Esophagus squamous epithelium (tissue), 5 donors: ENCODE measurements at regions not wholly inside any gene's neighbourhood (a gene's known extent, or its start where the extent isn't known, plus 50 kb on each side); places are given as distances from the start of the nearest gene placed in this dataset.

Experiments used
- DNase-seq: peaks from one replicate; lab custom pipeline; 2025; lab: John Stamatoyannopoulos, UW
- H3K27ac ChIP-seq, 4 donors: fragments of 200-600 bp; sonication (generic); one replicate each; pipeline ENCODE4 v1.5.1; 2016 to 2019; ENCODE audit warnings: mild to moderate bottlenecking in 1 of 4
- H3K27me3 ChIP-seq, 4 donors: fragments of 200-600 bp; sonication (generic); 1 replicate in 3 of 4; 2 replicates in 1 of 4; pipeline versions ENCODE4 v1.5.1 to v1.6.0; 2017 to 2021; ENCODE audit warnings: antibody characterized with exemption in 1 of 4
- H3K36me3 ChIP-seq, 3 donors: fragments of 200-600 bp; sonication (generic); one replicate each; pipeline ENCODE4 v1.5.1; 2016 to 2019
- H3K4me1 ChIP-seq, 3 donors: fragments of 200-600 bp; sonication (generic); one replicate each; pipeline ENCODE4 v1.5.1; 2017 to 2019
- H3K4me3 ChIP-seq, 4 donors: fragments of 200-600 bp; sonication (generic); 1 replicate in 3 of 4; 2 replicates in 1 of 4; pipeline ENCODE4 v1.5.1; 2016 to 2019; ENCODE audit warnings: mild to moderate bottlenecking in 2 of 4, moderate library complexity in 1 of 4
- H3K9me3 ChIP-seq, 3 donors: fragments of 200-600 bp; sonication (generic); one replicate each; pipeline ENCODE4 v1.5.1; 2016 to 2019
- CTCF ChIP-seq, 6 experiments: fragments of 450-650 bp in 4 of 6; fragments of 200-600 bp in 2 of 6; sonication (generic) in 2 of 6; IDR thresholded peaks; one replicate each; pipeline ENCODE4 v1.5.1; 2016 to 2019; ENCODE audit warnings: antibody characterized with exemption in 6 of 6, mild to moderate bottlenecking in 4 of 6, moderate library complexity in 4 of 6
- POLR2A ChIP-seq, 4 donors: fragments of 450-650 bp; IDR thresholded peaks; one replicate each; pipeline ENCODE4 v1.6.1; 2017; ENCODE audit warnings: antibody characterized with exemption in 4 of 4, mild to moderate bottlenecking in 4 of 4, moderate library complexity in 3 of 4
- WGBS, 2 donors: methylation state at CpG; one replicate each; pipeline ENCODE4 v1.1.5; 2018; 5-methylcytosine and 5-hydroxymethylcytosine counted together
- intact Hi-C: fragments of 100-400 bp; cut with DNase I; formaldehyde crosslinking; loops from one replicate; pipeline ENCODE4 v1.15.0; 2022
- donor health status: DM: yes; HTN: yes; CAD: no.

DNA sequence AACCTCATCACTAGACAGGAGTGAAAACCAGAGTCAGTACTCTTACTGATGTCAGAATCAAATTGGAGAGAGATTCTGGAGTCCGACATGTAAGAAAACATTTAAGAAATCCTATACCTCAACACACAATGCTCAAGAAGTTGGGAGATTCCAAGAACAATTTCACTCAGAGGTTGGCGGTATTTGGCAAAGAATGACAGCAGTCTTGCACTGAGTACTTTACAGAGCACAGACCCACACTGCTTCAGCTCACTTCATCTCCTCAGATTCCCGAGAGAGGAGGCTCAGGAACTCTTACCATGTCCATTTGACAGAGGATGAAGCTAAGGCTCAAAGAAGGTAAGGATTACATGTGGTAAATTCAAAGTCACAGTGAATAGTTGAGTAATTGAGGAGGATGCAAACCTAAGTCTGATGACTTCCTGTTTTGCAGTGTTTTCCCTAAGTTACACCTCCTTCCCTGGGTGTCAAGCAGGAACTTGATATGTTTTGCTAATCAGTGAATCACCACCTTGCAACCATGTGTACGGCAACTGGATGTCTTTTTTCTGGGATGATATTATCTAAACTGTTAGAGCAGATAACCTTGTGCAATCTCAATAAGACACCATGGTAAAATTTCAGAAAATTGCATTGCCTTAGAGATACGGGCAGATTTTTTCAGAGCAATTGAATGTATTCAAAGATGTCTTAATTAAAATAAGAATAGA lies 61.3 kb upstream of the MME start:
- no peak overlapping the region for H3K27ac ChIP-seq
- intact Hi-C loops: no loop called here
- H3K36me3 ChIP-seq: no peaks in the 10 kb centered on the region
- no peak overlapping the region for H3K4me3 ChIP-seq
- no peaks in the 10 kb centered on the region for H3K27me3 ChIP-seq
- DNase-seq: no peak
- H3K4me1 ChIP-seq: no peaks in the 10 kb centered on the region
- no peaks in the 10 kb centered on the region for H3K9me3 ChIP-seq
- 67 to 68% methylated on average over 5 of the region's 5 CpGs for WGBS, 2 donors
- no peak for TF ChIP-seq POLR2A (IDR thresholded peaks at IDR 0.05)
- no peak for TF ChIP-seq CTCF (IDR thresholded peaks at IDR 0.05)

DNA sequence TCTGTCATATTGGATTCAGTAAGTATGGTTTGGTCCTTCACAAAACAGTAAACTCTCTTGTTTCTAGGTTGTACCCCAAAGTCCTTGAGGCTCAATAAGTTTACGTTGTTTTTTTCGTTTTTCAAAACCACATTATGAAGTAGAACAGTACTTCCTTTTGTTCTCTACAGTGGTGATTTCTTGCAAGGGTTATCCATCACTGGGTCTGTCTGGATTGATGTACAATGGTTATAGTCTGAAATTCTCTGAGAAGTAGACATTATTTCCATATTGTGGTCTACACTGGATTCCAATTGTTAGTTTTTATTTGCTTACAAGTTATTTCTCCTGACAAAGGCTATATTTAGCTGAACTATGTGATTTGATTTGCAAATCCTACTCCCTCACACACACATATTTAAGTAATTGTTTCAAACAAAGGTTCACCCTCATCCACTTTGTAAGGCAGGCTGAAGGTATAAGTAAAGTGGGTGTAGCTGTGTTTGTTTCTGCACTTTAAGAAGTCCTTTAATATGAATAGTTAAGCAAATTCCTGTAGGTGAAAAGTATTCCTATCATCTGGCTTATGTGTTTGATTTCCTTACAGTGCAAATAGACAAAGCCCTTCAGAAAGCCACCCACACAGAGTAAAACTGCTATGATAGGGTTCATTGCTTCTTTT lies 64.2 kb upstream of the MME start:
- Histone ChIP-seq H3K27me3 (no peaks in the 10 kb centered on the region), H3K9me3 (no peaks in the 10 kb centered on the region), H3K4me3 (no peak overlapping the region), H3K4me1 (no peaks in the 10 kb centered on the region), H3K36me3 (no peaks in the 10 kb centered on the region), H3K27ac (no peak overlapping the region)
- DNase-seq: no peak
- 38 to 43% methylated on average over 2 of the region's 2 CpGs for WGBS, 2 donors
- intact Hi-C loops: no loop called here
- TF ChIP-seq CTCF (IDR thresholded peaks at IDR 0.05) (no peak), POLR2A (IDR thresholded peaks at IDR 0.05) (no peak)

- no peak for TF ChIP-seq CTCF (IDR thresholded peaks at IDR 0.05)
- TF ChIP-seq POLR2A (IDR thresholded peaks at IDR 0.05): no peak
- no peak overlapping the region for H3K4me3 ChIP-seq
- intact Hi-C loops: no loop called here
- 78 to 79% methylated on average over 2 of the region's 2 CpGs for WGBS, 2 donors
- no peaks in the 10 kb centered on the region for H3K9me3 ChIP-seq
- no peak overlapping the region for H3K27ac ChIP-seq
- no peaks in the 10 kb centered on the region for H3K27me3 ChIP-seq
- no peaks in the 10 kb centered on the region for H3K36me3 ChIP-seq
- no peaks in the 10 kb centered on the region for H3K4me1 ChIP-seq
- no peak for DNase-seq
These were observed 65.2 kb upstream of the MME start for GRCh38 chr3:155014953-155015352.

DNA sequence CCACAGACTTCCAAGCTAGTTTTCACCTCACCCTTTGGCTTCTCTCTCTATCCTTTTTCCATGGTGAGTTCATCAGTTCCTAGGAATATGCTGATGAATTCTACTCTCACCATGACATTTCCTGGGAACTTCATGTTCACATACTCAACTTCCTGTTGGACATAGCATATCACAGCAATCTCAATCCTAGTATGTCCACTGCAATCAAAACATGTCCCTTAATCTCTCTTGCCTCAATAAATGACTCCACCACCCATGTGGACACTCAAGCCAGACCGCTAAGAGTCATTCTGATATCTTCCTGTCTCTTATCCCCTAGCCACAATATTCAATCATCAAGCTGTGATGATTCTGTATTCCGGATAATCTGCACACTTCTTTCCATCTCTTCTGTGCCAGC lies 66.7 kb upstream of the MME start:
- no peak for TF ChIP-seq CTCF (IDR thresholded peaks at IDR 0.05)
- TF ChIP-seq POLR2A (IDR thresholded peaks at IDR 0.05): no peak

GRCh38 chr3:155012584-155012983 lies 67.5 kb upstream of the MME start:
- TF ChIP-seq POLR2A (IDR thresholded peaks at IDR 0.05) (no peak), CTCF (IDR thresholded peaks at IDR 0.05) (no peak)
- WGBS, 2 donors: 77 to 85% methylated on average over 4 of the region's 4 CpGs
- Histone ChIP-seq H3K9me3 (no peaks in the 10 kb centered on the region), H3K36me3 (no peaks in the 10 kb centered on the region), H3K27ac (no peak overlapping the region), H3K27me3 (no peaks in the 10 kb centered on the region), H3K4me1 (no peaks in the 10 kb centered on the region), H3K4me3 (no peak overlapping the region)
- intact Hi-C loops: no loop called here
- DNase-seq: no peak

More for the DNA sequence above, 66.7 kb upstream of the MME start:
- 31 to 64% methylated on average over 2 of the region's 2 CpGs for WGBS, 2 donors
- H3K9me3 ChIP-seq: no peaks in the 10 kb centered on the region
- intact Hi-C loops: no loop called here
- no peaks in the 10 kb centered on the region for H3K4me1 ChIP-seq
- H3K36me3 ChIP-seq: no peaks in the 10 kb centered on the region
- no peak overlapping the region for H3K27ac ChIP-seq
- H3K27me3 ChIP-seq: no peaks in the 10 kb centered on the region
- no peak overlapping the region for H3K4me3 ChIP-seq
- DNase-seq: no peak
